ENCODE measurements at regions not wholly inside any gene's neighbourhood (a gene's known extent, or its start where the extent isn't known, plus 50 kb on each side); places are given as distances from the start of the nearest gene placed in this dataset.

- no peak for TF ChIP-seq CTCF (conservative IDR thresholded peaks at IDR 0.05; ENCODE audit: low read depth, low read length)
Measured at GRCh38 chr5:74196233-74196632, 444.3 kb downstream of the ENC1 start.

DNA sequence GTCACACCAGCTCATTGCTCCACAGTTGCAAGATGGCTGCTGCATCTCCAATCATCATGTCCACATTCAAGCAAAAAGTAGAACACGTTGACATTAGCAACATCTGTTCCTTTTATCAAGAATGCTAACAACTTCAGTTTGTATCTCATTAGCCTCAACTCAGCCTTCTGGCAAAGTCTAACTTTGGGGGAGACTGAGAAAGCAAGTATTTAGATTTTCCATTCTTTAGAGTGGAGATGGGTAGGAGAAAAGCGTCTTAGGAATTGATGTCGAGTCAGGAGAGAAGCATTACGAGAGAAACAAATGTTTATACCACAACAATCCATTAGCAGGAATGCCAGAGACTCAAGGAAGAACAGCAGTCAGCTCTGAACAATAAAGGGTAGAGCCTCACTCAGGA, 446.3 kb downstream of the ENC1 start:
- TF ChIP-seq CTCF (conservative IDR thresholded peaks at IDR 0.05; ENCODE audit: low read depth, low read length) = no peak
- DNase-seq (ENCODE audit: low read depth) = no peak
- H3K4me3 ChIP-seq (ENCODE audit: low read length) = no peak overlapping the region

More at GRCh38 chr5:74196233-74196632, 444.3 kb downstream of the ENC1 start:
- no peak overlapping the region for H3K4me3 ChIP-seq (ENCODE audit: low read length)
- DNase-seq (ENCODE audit: low read depth) = no peak

GRCh38 chr5:74192606-74193299, 447.8 kb downstream of the ENC1 start:
- no peak overlapping the region for H3K4me3 ChIP-seq (ENCODE audit: low read length)
- TF ChIP-seq CTCF (conservative IDR thresholded peaks at IDR 0.05; ENCODE audit: low read depth, low read length) = no peak
- no peak for DNase-seq (ENCODE audit: low read depth)

DNA sequence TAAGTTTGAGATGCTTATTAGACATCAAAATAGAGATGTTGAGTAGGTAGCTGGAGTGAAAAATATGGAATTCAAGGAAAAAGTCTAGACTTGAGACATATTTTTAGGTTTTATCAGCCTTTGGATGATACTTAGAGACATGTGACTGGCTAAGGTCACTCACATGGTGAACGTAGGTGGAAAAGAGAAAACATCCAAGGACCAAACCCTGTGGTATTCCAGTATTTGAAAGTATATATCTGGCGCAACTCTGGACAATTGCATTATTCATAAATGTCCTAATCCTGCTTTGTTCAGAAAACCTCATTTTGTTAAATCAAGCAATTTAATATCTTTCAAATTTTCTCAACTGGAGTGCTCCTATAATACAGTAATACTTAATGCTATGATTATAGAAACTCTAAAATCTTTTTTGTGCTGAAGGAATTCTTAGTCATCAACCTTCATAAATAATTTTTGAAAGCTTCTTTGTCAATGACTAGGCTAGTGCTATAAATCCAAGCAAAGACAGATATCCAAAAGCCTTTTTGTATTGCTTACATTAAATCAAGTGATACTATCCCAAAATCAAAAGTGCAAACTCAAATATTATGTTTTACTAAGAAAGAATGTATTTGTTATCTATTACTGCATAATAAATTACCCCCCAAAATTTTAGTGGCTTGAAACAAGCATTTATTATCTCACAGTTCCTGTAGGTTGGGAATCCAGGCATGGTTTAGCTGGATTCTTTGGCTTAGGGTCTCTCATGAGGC, 452.0 kb downstream of the ENC1 start:
- no peak for DNase-seq (ENCODE audit: low read depth)
- no peak for TF ChIP-seq CTCF (conservative IDR thresholded peaks at IDR 0.05; ENCODE audit: low read depth, low read length)
- no peak overlapping the region for H3K4me3 ChIP-seq (ENCODE audit: low read length)

DNA sequence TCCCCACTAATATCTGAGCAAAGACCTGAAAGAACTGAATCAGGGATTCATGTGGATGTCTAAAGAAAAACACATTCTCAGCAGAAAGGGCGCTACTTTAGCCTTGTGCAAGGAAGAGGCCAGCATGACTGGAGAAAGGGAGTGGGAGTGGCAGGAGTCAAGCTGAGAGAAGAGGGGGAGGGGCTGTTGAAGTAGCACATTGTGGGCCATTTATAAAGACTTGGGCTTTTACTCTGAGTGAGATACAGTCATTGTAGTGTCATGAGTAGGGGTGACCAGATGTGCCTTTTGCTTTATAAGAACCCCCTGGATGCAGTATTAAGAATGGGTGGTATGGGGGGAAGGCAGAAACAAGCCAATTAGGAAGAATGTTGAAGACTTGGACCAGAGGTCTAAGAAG, 452.8 kb downstream of the ENC1 start:
- no peak overlapping the region for H3K4me3 ChIP-seq (ENCODE audit: low read length)
- no peak for DNase-seq (ENCODE audit: low read depth)
- TF ChIP-seq CTCF (conservative IDR thresholded peaks at IDR 0.05; ENCODE audit: low read depth, low read length) = no peak

DNA sequence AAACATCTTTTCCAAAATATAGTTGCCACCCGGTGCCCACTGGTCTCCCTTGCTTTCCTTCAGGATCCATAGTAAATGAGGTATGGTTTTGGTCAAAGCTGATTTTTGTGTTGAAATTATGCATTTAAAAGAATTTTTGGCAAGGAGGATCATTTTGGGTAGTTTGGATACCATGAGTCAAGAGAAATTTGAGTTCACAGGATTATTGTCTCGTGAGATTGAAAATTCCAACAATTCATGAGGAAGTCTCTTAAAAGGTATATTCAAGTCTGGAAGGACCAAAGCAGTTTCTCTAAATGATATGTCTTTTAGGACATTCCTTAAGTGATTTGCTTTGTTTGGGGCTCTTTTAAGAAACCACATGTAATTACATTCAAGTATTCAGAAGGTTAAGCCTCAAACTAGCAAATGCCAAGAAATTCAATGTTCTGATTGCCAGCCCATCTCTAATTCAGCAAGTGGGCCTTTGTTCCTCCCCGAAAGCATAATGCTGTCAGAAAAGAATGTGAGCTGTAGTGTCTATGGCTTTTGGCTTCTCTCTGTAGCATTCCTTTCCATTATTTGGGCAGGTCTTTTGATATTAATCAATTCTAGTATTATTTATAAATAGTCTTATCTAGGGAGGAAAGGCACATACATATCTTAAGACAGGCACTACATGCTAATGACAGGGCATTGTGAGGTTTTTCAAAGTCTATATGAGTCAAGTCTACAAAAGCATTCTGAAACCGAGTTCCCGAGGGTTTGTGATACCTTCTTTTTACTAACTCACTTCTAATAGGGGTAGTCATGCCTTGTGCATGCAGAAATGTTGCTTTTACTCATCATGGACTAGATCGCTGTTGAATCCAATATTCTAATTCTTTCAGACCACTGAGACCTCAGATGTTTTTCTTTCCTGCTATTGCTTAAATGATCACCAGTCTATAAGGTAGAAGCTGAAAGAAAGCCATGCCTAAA, 453.9 kb downstream of the ENC1 start:
- DNase-seq (ENCODE audit: low read depth) = no peak
- TF ChIP-seq CTCF (conservative IDR thresholded peaks at IDR 0.05; ENCODE audit: low read depth, low read length) = no peak

More for the DNA sequence above, 453.9 kb downstream of the ENC1 start:
- no peak overlapping the region for H3K4me3 ChIP-seq (ENCODE audit: low read length)
